CD4-positive, alpha-beta memory T cell (primary cell): ENCODE measurements at regions not wholly inside any gene's neighbourhood (a gene's known extent, or its start where the extent isn't known, plus 50 kb on each side); places are given as distances from the start of the nearest gene placed in this dataset.

Experiments
- CTCF ChIA-PET: fragments of 350-600 bp; sonication (Branson Sonifier 250); formaldehyde crosslinking; loops from one replicate; lab custom pipeline; 2021; ENCODE audit warnings: inconsistent platforms; ENCODE audit not compliant: partially characterized antibody; lab: Charles Lee
- POLR2A ChIA-PET: fragments of 350-600 bp; sonication (Branson Sonifier 250); formaldehyde crosslinking; loops from one replicate; lab custom pipeline; 2021; ENCODE audit not compliant: partially characterized antibody; lab: Charles Lee
- DNase-seq, 5 donors: peaks; one replicate each; pipeline versions ENCODE4 v3.0.0 to v3.0.0-alpha.2; 2020 to 2022; ENCODE audit warnings: mixed read lengths in 1 of 5
- H3K27ac ChIP-seq: one replicate; pipeline ENCODE4 v1.7.0; 2013; ENCODE audit warnings: low read depth, low read length
- H3K27me3 ChIP-seq: 2 replicates; pipeline ENCODE4 v1.7.0; 2013; ENCODE audit warnings: mild to moderate bottlenecking, low read length, moderate library complexity; ENCODE audit not compliant: insufficient read depth
- H3K36me3 ChIP-seq: 2 replicates; pipeline ENCODE4 v1.7.0; 2013; ENCODE audit warnings: mild to moderate bottlenecking, low read length, moderate library complexity; ENCODE audit not compliant: insufficient read depth
- H3K4me1 ChIP-seq: 2 replicates; pipeline ENCODE4 v1.7.0; 2013; ENCODE audit warnings: mild to moderate bottlenecking, low read length, moderate library complexity; ENCODE audit not compliant: insufficient read depth
- H3K4me3 ChIP-seq, 2 donors: one replicate each; pipeline ENCODE4 v1.7.0; 2013; ENCODE audit warnings: low read length in 2 of 2, mild to moderate bottlenecking in 1 of 2
- H3K9me3 ChIP-seq, 2 donors: one replicate each; pipeline ENCODE4 v1.7.0; 2013; ENCODE audit warnings: low read length in 2 of 2, control low read depth in 1 of 2; ENCODE audit not compliant: control insufficient read depth in 1 of 2
- H3K27ac Mint-ChIP-seq, 7 donors: one replicate each; pipeline ENCODE4 v1.8.0; 2020 to 2021; ENCODE audit warnings: mixed read lengths in 7 of 7, mild to moderate bottlenecking in 6 of 7, inconsistent platforms in 3 of 7, moderate library complexity in 3 of 7
- H3K27me3 Mint-ChIP-seq, 2 donors: one replicate each; pipeline ENCODE4 v1.8.0; 2020 to 2021; ENCODE audit warnings: mixed read lengths in 2 of 2
- H3K36me3 Mint-ChIP-seq, 2 donors: one replicate each; pipeline ENCODE4 v1.8.0; 2020 to 2021; ENCODE audit warnings: mixed read lengths in 2 of 2, inconsistent platforms in 1 of 2, mild to moderate bottlenecking in 1 of 2
- H3K4me1 Mint-ChIP-seq, 4 donors: one replicate each; pipeline ENCODE4 v1.8.0; 2020 to 2021; ENCODE audit warnings: mixed read lengths in 4 of 4, mild to moderate bottlenecking in 1 of 4
- H3K4me3 Mint-ChIP-seq, 8 donors: one replicate each; pipeline ENCODE4 v1.8.0; 2020 to 2021; ENCODE audit warnings: mixed read lengths in 8 of 8, mild to moderate bottlenecking in 7 of 8, moderate library complexity in 6 of 8, inconsistent platforms in 3 of 8
- H3K9me3 Mint-ChIP-seq, 8 donors: one replicate each; pipeline ENCODE4 v1.8.0; 2020 to 2021; ENCODE audit warnings: mixed read lengths in 8 of 8, mild to moderate bottlenecking in 5 of 8, inconsistent platforms in 3 of 8, moderate library complexity in 1 of 8
- intact Hi-C: fragments of 100-400 bp; cut with micrococcal nuclease; formaldehyde crosslinking; loops from one replicate; pipeline ENCODE4 v1.15.1; 2023

GRCh38 chr5:124239572-124239971 lies 506.9 kb downstream of the ZNF608 start:
- no peak overlapping the region for H3K4me3 ChIP-seq
- peaks cover 3 to 25% (median 9%) of the 10 kb centered on the region in 8 donors for H3K9me3 Mint-ChIP-seq
- no peaks in the 10 kb centered on the region for H3K36me3 ChIP-seq
- no peaks in the 10 kb centered on the region for H3K4me1 Mint-ChIP-seq
- no peak overlapping the region for H3K27ac Mint-ChIP-seq
- H3K27ac ChIP-seq = no peak overlapping the region
- CTCF ChIA-PET = no interaction called here
- DNase-seq = no peak
- H3K36me3 Mint-ChIP-seq = peaks cover 0 to 1% of the 10 kb centered on the region in 2 donors
- no peaks in the 10 kb centered on the region for H3K27me3 Mint-ChIP-seq
- no peak overlapping the region for H3K4me3 Mint-ChIP-seq
- intact Hi-C loops = no loop called here
- POLR2A ChIA-PET = no interaction called here
- no peaks in the 10 kb centered on the region for H3K9me3 ChIP-seq
- no peaks in the 10 kb centered on the region for H3K27me3 ChIP-seq
- H3K4me1 ChIP-seq = no peaks in the 10 kb centered on the region

DNA sequence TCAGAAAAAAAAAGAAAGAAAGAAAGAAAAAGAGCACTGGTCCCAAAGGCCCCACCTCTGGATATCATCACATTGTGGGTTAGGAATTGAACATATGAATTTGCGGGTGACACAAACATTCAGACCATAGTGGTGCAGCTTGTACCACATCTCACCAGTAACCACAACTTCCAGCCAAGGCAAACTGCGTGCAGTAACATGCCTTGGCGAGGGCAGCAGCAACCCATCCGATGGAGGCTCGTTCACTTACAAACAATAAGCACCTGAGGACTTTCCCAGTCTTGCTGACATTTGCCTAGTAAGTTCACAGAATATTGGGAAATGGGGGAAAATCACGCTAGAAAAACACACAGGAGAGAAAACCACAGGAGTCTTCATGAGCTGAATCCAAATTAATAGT lies 508.1 kb downstream of the ZNF608 start:
- POLR2A ChIA-PET = no interaction called here
- Mint-ChIP-seq H3K4me3 (no peak overlapping the region), H3K27ac (no peak overlapping the region), H3K36me3 (peaks cover 0 to 1% of the 10 kb centered on the region in 2 donors), H3K4me1 (no peaks in the 10 kb centered on the region), H3K27me3 (no peaks in the 10 kb centered on the region), H3K9me3 (peaks cover 2 to 17% (median 9%) of the 10 kb centered on the region in 8 donors)
- H3K36me3 ChIP-seq = no peaks in the 10 kb centered on the region
- H3K4me3 ChIP-seq = no peak overlapping the region
- H3K27ac ChIP-seq = no peak overlapping the region
- CTCF ChIA-PET = no interaction called here
- intact Hi-C loops = no loop called here
- no peaks in the 10 kb centered on the region for H3K4me1 ChIP-seq
- H3K9me3 ChIP-seq = no peaks in the 10 kb centered on the region
- H3K27me3 ChIP-seq = no peaks in the 10 kb centered on the region
- no peak for DNase-seq

DNA sequence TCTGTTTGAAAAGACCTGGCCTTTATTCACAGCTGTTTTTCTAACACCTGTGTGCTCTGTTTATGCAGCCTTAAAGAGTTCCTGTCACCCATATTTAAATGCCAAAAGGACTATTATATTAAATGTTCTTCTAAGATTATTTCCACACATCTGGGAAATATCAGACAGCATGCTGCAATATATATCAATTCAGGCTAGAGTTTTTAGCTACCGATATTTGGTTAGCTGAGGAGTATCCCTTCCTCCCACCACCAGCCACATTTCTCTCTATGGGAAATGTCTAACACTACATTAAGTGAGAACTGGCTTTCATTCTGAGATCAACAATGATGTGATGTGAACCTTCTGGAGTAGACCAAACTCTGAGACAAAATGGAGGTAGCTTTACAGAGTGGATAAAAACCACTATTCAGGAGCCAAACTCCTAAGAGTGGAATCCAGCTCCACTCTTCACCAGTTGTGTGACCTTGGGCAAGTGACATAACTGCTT lies 509.2 kb downstream of the ZNF608 start:
- Mint-ChIP-seq H3K4me1 (no peaks in the 10 kb centered on the region), H3K27ac (no peak overlapping the region), H3K27me3 (no peaks in the 10 kb centered on the region), H3K4me3 (no peak overlapping the region), H3K9me3 (peaks cover 4 to 17% (median 8%) of the 10 kb centered on the region in 8 donors), H3K36me3 (peaks cover 0 to 1% of the 10 kb centered on the region in 2 donors)
- ChIA-PET CTCF (no interaction called here), POLR2A (no interaction called here)
- H3K36me3 ChIP-seq = no peaks in the 10 kb centered on the region
- H3K9me3 ChIP-seq = no peaks in the 10 kb centered on the region
- intact Hi-C loops = no loop called here
- no peaks in the 10 kb centered on the region for H3K4me1 ChIP-seq
- H3K27me3 ChIP-seq = no peaks in the 10 kb centered on the region
- H3K4me3 ChIP-seq = no peak overlapping the region
- no peak overlapping the region for H3K27ac ChIP-seq
- no peak for DNase-seq

GRCh38 chr5:124236361-124237205 lies 509.9 kb downstream of the ZNF608 start:
- Histone ChIP-seq H3K27me3 (no peaks in the 10 kb centered on the region), H3K4me3 (no peak overlapping the region), H3K9me3 (no peaks in the 10 kb centered on the region), H3K4me1 (no peaks in the 10 kb centered on the region), H3K27ac (no peak overlapping the region), H3K36me3 (no peaks in the 10 kb centered on the region)
- H3K27me3 Mint-ChIP-seq = no peaks in the 10 kb centered on the region
- no peak overlapping the region for H3K4me3 Mint-ChIP-seq
- CTCF ChIA-PET = interaction anchor here (1.2 kb wide), 1 partner anchor 9 kb away, joined by 3 read pairs; no protein-coding TSS in a partner anchor
- POLR2A ChIA-PET = no interaction called here
- peaks cover 2 to 12% (median 5%) of the 10 kb centered on the region in 8 donors for H3K9me3 Mint-ChIP-seq
- H3K36me3 Mint-ChIP-seq = no peaks in the 10 kb centered on the region
- H3K4me1 Mint-ChIP-seq = no peaks in the 10 kb centered on the region
- intact Hi-C loops = no loop called here
- H3K27ac Mint-ChIP-seq = no peak overlapping the region
- no peak for DNase-seq

GRCh38 chr5:124235576-124235975 lies 510.9 kb downstream of the ZNF608 start:
- no peaks in the 10 kb centered on the region for H3K27me3 ChIP-seq
- no peaks in the 10 kb centered on the region for H3K36me3 ChIP-seq
- Mint-ChIP-seq H3K4me1 (no peaks in the 10 kb centered on the region), H3K27me3 (no peaks in the 10 kb centered on the region), H3K27ac (no peak overlapping the region), H3K9me3 (peaks cover 2 to 12% (median 6%) of the 10 kb centered on the region in 8 donors), H3K4me3 (no peak overlapping the region), H3K36me3 (no peaks in the 10 kb centered on the region)
- ChIA-PET CTCF (interaction anchor here (1.2 kb wide), 1 partner anchor 8 kb away, joined by 3 read pairs; no protein-coding TSS in a partner anchor), POLR2A (no interaction called here)
- no peaks in the 10 kb centered on the region for H3K9me3 ChIP-seq
- intact Hi-C loops = no loop called here
- no peaks in the 10 kb centered on the region for H3K4me1 ChIP-seq
- H3K27ac ChIP-seq = no peak overlapping the region
- DNase-seq = no peak
- H3K4me3 ChIP-seq = no peak overlapping the region

DNA sequence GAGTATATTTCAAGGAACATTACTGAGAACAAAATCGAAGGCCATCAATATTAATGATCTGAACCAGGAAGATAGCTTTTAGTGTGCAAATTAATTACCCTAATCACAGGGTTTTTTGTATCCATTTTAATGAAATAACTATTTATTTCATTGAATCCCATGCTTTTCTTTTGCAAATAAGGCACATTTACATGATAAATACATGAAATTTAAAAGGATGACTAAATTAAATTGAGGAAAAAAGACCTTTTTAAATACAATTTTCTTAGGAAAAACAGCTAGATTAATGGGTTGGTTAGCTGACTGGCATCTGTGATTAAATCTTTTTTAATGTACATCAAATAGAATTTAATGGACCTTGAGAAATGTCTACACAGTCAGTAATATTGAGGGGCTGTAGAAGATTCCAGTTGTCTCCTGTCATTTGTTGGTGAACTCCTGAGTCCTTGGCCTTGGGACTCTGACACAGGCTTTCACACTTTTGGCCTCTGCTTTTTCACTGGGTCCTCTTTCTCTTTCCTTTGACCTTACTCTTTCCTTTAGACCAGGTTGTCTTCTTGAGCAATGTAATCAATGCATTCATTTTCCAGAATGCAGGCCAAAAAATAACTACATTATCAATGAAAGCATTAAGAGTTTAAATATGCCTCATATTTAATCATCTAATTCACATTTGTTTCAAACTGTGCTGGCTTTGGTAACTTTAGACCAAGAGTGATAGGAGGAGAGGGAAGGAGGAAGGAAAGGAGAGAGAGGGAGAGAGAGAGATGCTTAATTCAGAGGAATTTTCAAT lies 511.5 kb downstream of the ZNF608 start:
- Histone ChIP-seq H3K27ac (no peak overlapping the region), H3K4me1 (no peaks in the 10 kb centered on the region), H3K36me3 (no peaks in the 10 kb centered on the region), H3K4me3 (no peak overlapping the region), H3K27me3 (no peaks in the 10 kb centered on the region), H3K9me3 (no peaks in the 10 kb centered on the region)
- Mint-ChIP-seq H3K9me3 (peaks cover 2 to 12% (median 7%) of the 10 kb centered on the region in 8 donors), H3K4me3 (no peak overlapping the region), H3K36me3 (no peaks in the 10 kb centered on the region), H3K27me3 (no peaks in the 10 kb centered on the region), H3K27ac (no peak overlapping the region), H3K4me1 (no peaks in the 10 kb centered on the region)
- intact Hi-C loops = no loop called here
- no peak for DNase-seq
- POLR2A ChIA-PET = no interaction called here
- CTCF ChIA-PET = no interaction called here

- POLR2A ChIA-PET = no interaction called here
- Mint-ChIP-seq H3K27me3 (no peaks in the 10 kb centered on the region), H3K4me1 (no peaks in the 10 kb centered on the region), H3K27ac (no peak overlapping the region), H3K4me3 (no peak overlapping the region), H3K9me3 (peaks cover 2 to 9% (median 7%) of the 10 kb centered on the region in 8 donors), H3K36me3 (no peaks in the 10 kb centered on the region)
- no peak for DNase-seq
- Histone ChIP-seq H3K27ac (no peak overlapping the region), H3K4me1 (no peaks in the 10 kb centered on the region), H3K27me3 (no peaks in the 10 kb centered on the region), H3K9me3 (no peaks in the 10 kb centered on the region), H3K4me3 (no peak overlapping the region), H3K36me3 (no peaks in the 10 kb centered on the region)
- intact Hi-C loops = no loop called here
- CTCF ChIA-PET = no interaction called here
Measured at GRCh38 chr5:124234022-124234769, 512.2 kb downstream of the ZNF608 start.
